Astrocyte of the hippocampus (primary cell): ENCODE measurements at regions not wholly inside any gene's neighbourhood (a gene's known extent, or its start where the extent isn't known, plus 50 kb on each side); places are given as distances from the start of the nearest gene placed in this dataset.

Experiments
- DNase-seq: peaks from one replicate; pipeline ENCODE4 v3.0.0; 2011; ENCODE audit warnings: low read depth, low spot score

- no peak for DNase-seq
Observed at GRCh38 chr6:105767541-105767940, 318.6 kb upstream of the PRDM1 start.

- DNase-seq, result no peak
Observed at GRCh38 chr6:105765239-105765638, 320.9 kb upstream of the PRDM1 start.

DNA sequence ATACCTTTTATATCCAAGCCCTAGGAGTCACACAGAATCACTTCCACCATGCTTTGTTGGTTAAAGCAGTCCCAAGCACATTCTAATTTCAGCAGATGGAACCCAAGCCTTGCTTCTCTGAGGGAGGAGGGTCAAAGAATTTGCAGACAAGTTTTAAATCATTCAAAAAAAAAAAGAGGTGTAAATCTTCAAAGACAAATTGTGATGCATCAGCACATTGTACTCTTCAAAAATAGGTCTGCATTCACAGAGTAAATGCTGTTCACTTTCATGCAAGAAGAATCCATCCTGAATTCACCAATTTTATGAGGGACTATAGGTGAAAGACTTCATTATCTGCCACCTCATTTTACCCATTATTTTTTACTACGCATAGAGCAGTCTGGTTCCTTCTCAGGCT is 321.8 kb upstream of the PRDM1 start:
- no peak for DNase-seq

- no peak for DNase-seq
Observed at GRCh38 chr6:105763866-105764265, 322.3 kb upstream of the PRDM1 start.

GRCh38 chr6:105760746-105761145 is 325.4 kb upstream of the PRDM1 start:
- DNase-seq, result no peak

DNA sequence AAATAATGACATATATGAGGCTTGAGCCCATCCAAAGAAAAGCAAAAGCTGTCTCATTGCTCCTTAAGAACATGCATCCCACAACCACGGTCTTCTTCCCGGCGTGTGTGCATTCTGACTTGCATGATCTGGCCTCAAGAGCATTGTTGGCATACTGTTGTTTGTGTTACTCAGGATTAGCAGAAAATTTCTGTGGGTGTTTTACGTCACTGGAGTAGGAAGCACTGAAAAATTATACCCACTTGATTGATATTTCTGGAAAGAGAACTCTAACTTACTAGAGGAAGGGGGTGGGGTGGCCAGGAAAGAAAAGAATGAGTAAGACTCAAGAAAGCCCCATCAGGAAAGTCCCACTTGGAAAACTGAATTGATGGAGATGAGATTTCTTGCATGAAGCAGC is 326.2 kb upstream of the PRDM1 start:
- DNase-seq, result peak; percentile 77

DNA sequence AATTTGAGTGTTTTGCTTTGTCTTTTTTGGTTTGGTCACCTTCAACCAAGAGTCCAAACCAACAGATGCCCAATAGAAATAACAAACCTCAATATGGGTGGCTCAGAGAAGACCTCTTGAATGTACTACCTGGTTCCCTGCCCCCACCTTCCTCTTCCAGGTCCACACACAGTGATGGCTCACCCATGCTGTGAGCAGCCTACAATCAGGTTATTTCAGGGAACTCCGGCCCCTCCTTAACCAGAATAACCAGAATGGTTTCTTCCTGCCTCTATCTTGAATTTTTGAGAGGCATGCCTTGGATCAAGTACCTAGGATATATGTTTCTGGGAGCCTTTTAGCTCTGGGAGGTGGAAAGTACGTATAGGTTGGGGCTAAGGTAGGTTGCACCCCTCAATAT is 327.1 kb upstream of the PRDM1 start:
- DNase-seq, result no peak

- no peak for DNase-seq
Observed at GRCh38 chr6:105757512-105758200, 328.5 kb upstream of the PRDM1 start.

DNA sequence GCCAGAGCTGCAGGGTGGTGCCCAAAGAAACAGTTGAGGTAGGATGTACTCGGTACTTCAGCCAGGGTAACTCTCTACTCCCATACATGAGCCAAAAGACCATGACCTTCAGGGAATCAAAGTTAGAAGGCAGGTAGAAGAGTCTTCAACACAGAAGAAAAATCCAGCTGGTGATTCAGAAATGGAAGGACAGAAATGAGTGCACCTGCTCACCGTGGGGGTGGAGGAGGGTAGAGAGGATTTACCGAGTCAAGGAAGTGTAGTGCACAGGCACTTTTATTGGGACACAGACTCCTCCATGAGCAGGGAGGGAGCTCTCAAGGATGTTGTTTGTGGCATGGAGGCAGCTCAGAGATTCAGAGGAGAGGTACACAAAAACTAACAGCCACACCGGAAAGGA is 330.3 kb upstream of the PRDM1 start:
- no peak for DNase-seq

DNA sequence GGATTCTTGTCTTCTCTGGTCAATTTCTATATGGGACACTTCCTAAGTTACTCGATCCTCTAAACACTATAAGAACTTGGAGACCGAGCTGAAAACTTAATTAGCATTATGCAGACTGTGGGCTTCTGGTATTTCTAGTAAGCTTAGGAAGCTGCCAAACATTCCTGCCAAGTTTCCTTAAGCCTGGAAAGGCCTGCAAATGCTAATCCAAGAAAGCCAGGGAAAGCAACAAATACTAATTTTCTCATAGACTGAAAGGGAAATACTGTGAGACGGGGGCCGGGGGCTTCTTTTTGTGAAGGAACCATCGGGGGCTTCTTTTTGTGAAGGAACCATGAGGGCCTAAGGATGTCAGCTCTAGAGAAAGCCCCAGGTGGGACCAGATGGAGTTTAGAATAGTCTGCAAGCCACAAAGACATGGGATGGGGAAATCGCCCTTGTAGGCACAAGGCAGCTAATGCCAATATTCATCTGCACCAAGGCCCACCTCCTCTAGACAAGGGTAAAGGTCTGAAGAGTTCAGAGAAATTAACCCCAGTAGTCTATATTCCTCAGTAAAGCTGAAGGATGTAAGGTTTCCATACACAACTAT is 332.4 kb upstream of the PRDM1 start:
- DNase-seq, result peak; percentile 86

GRCh38 chr6:105753207-105753606 is 332.9 kb upstream of the PRDM1 start:
- no peak for DNase-seq

DNA sequence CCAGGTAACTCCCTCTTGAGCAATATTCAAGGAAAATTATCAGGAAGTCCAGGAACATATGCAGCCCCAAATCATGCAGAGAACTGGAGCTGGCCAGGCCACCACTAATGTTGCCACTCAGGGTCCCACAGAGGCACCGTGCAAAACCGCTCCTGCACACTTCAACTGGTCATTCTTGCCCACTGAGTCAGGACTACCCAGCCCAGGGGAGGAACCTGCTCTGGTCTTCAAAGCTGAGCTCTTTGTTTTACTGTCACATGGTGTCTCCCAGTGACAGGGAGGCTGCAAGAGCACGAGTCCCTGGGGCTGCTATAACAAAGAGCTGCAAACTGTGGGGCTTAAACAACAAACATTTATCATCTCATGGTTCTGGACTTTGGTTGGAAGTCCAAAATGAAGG is 336.0 kb upstream of the PRDM1 start:
- DNase-seq, result no peak

DNA sequence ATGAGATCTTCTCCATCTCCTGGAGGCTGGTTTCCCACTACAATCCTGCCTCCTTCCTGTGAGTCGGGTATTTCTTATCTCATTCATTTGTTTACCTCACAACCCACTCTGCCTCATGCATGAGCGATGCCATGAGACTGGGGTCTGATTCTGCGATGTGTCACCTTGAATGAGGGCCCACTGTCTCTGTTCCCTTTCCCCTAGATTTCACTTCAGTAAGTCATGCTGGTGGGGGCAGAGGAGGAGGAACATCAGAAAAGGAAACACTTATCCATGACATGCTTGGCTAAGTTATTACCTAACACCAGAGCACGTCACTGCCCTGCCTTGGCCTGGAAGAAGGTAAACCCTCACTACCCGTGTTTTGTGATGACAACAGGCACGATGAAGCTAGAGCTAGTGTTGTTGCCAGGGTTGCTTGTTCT is 337.4 kb upstream of the PRDM1 start:
- peak; percentile 28 for DNase-seq

DNA sequence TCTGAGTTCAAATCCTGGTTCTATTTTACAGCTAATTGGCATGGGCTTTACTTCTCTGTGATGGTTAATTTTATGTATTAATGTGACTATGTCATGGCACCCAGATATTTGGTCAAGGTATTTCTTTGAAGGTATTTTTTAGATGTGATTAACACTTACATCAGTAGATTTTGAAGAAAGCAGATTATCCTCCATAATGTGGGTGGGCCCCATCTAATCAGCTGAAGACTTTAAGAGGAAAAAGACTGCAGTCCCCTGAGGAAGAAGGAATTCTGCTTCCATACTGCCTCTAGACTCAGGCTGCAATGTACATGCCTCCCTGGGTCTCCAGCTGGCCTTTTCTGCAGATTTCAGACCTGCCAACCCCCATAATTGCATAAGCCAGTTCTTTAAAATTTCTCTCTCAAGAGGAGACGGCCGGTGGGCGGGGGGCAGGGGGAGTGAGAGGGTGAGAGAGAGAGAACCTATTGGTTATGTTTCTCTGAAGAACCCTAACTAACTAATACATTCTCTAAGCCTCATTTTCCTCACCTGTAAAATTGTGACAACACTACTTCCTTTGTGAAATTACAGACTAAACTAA is 338.2 kb upstream of the PRDM1 start:
- no peak for DNase-seq

- DNase-seq, result no peak
Observed at GRCh38 chr6:105746509-105746908, 339.6 kb upstream of the PRDM1 start.

- no peak for DNase-seq
Observed at GRCh38 chr6:105746130-105746505, 340.0 kb upstream of the PRDM1 start.

DNA sequence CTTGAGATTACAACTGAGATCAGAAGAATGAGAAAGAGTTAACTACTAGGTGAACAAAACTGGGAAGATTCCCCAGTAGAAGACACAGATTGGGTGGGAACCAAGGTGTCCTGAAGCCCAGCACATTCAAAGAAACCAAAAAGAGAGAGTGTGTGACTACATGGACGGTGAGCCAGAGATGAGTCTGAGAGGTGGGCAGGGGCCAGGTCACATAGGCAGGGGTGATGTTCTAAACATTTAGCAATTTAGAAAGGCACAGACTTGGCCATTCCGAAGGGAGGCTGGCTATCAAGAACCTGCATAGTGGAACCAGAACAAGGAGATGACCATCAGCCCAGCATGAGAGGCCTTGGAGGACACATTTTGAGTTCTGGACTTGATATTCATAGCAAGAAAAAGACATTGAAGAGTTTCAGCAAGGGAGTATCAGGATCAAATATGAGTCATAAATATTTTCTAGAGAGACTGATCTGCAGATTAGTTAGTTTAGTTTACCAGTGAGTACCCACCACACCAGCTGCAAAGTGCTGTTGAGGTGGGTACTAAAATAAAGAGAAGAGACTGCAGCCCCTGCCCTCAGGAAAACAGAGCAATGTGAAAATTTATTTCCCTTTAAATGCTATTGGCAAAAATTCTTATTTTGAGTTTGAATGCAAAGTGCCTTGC is 340.5 kb upstream of the PRDM1 start:
- DNase-seq, result no peak

DNA sequence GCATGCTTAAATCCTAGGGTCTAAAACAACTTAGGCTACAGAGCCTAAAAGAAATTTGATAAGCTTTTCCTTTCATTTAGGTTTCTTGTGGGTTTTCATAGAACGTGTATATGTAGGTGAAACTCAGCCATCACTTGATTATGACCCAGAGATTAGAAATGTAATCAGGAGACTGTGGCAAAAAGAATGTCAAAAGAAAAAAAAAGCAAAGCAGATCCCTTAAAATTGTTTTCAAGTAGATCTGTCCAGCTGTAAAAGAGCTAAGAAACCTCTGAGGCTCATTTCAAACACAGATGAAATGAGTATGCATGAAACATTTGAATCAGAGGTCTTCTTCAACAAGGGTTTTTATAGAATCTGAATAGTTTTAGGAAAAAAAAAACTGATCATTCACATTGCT is 341.3 kb upstream of the PRDM1 start:
- no peak for DNase-seq

GRCh38 chr6:105740946-105741645 is 338.2 kb upstream of the PREP start:
- no peak for DNase-seq

DNA sequence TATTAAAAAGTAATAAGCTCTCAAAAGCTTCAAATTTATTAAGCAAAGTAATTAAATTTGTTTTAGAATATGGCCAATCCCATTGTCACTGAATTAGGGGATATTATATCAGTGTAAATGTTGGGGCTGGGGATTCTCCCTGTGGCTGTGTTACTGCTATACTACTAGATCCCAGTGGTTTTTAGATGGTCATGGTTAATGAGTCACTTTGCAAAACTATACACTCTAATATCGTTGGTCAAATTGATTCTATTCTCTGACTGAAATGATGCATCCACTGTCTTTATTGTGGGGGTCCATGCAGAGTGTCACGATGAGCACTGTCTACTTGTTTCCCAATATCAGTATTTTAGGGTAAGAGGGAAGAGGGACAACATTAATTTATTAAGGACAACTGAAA is 336.9 kb upstream of the PREP start:
- DNase-seq, result no peak

DNA sequence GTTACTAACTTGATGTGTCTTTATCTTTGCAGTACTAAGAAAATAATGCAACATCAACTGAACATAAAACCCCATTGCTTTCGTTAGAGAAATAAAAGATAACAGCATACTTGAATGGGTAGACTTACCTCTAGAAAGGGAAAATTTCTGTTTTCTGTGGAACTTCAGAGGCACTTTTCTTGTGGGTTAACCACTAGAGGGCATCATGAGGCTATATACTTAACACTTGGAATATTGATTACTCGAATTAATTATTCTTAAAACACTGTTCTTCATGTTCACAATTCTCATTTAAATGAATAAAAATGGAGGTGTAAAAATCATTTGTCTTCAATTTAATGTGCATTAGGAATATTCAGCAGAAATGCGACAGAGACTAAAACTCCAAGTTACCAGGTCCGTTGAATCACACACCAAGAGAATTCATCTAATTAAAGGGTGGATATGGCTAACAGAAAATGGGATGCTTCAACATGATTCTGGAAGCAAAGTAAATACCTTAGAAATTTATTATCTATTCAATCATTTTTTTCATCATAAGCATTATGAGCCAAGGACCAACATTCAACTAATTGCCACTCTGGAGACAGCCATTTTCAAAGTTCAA is 330.8 kb upstream of the PREP start:
- DNase-seq, result peak; percentile 59

DNA sequence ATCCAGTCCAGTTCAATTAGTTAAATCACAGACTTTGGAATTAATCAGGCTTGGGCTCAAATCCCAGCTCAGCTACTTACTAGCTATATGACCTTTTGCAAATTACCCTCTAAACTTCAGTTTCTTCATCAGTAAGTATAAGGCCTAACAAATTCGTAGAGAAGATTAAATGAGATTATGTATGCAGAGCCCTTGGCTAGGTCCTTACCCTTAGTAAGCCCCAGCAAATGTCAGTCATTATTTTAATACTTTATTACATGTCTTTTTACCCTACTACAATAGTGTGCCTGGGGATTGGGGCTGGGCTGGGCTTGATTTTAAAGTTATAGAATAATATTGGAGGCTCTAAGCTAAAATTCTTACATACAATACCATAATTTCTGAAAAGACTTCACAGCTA is 326.1 kb upstream of the PREP start:
- no peak for DNase-seq
